ENCODE measurements at regions not wholly inside any gene's neighbourhood (a gene's known extent, or its start where the extent isn't known, plus 50 kb on each side); places are given as distances from the start of the nearest gene placed in this dataset.

DNA sequence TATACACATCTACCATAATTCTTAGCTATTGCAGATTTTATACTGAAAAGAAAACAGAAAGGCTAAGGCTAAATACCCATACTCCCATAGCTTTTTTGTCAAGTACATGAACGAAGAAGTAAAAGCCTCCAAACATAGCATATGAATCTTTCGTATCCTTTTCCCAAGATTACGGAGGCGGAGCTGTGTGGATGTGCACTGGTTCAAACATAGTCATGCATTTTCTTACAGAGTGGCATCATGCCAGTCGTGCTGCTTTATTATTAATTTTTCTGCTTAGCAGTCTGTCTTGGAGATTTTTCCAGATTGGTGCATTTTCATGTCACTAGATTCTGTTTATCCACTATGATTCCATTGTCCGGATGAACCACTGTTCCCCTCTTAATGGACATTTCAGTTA lies 118.7 kb upstream of the RUNX3 start:
- no peak for TF ChIP-seq POLR2A (IDR thresholded peaks at IDR 0.05)
- TF ChIP-seq POLR2AphosphoS5 (IDR thresholded peaks at IDR 0.05) = no peak
- TF ChIP-seq CTCF (IDR thresholded peaks at IDR 0.05 in 8 of 11, conservative IDR thresholded peaks at IDR 0.05 in 3 of 11) = no peak
- 78 to 89% (median 79%) methylated on average over 6 of the region's 6 CpGs for WGBS, 5 donors

DNA sequence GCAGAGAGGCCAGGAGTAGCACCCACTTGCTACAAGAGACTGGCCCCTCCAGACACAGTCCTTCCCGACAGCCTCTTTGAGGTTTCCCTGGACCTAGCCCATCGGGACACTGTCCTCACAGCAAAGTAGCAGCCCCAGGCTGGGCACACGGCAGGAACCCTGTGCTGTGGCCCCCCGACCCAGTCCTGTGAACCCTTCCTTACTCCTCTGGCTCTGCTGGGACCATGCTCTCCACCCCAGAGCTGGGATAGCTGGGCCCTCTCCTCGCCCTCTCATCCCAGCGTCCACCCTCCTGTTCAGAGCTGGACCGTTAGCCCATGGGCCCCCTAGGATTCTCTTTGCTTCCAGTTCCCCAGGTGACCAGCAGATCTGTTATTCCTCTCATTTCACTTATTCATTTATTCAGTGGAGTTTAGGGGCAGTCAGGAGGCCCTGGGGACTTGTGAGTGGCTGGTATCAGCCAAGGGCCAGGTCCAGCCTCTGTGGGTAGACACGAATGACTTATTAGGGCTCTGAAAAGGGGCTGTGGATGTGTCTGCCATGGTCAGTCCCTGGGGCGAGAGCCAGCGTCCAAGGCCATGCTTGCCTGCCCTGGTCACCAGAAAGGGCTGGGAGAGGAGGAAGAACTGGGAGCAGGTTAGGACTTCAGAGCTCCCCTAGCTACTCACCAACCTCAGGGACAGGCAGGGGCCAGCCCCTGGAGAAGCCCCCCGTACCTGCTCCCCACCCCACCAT lies 117.6 kb upstream of the RUNX3 start:
- TF ChIP-seq CTCF (IDR thresholded peaks at IDR 0.05 in 8 of 11, conservative IDR thresholded peaks at IDR 0.05 in 3 of 11) (no peak), POLR2A (IDR thresholded peaks at IDR 0.05) (no peak)
- Histone ChIP-seq H3K36me3 (no peaks in the 10 kb centered on the region), H3K4me3 (no peak overlapping the region), H3K4me1 (no peaks in the 10 kb centered on the region), H3K27me3 (replicated peaks in 1 of 7) (peaks cover 0 to 20% (median 0%) of the 10 kb centered on the region in 7 donors), H3K27ac (no peak overlapping the region), H3K9me3 (peaks cover 0 to 7% (median 0%) of the 10 kb centered on the region in 8 donors)
- WGBS, 5 donors = 85 to 92% (median 89%) methylated on average over 10 to 11 of the region's 11 CpGs
- intact Hi-C loops (cut with DNase I; ENCODE audit: low total_unique reads) = no loop called here
- DNase-seq = no peak

More for the DNA sequence above, 118.7 kb upstream of the RUNX3 start:
- no peak overlapping the region for H3K27ac ChIP-seq
- no peaks in the 10 kb centered on the region for H3K4me1 ChIP-seq
- intact Hi-C loops (cut with DNase I; ENCODE audit: low total_unique reads) = no loop called here
- peaks cover 0 to 25% (median 0%) of the 10 kb centered on the region in 7 donors for H3K27me3 ChIP-seq (replicated peaks in 1 of 7)
- no peaks in the 10 kb centered on the region for H3K36me3 ChIP-seq
- no peak for DNase-seq
- H3K4me3 ChIP-seq = no peak overlapping the region
- peaks cover 0 to 1% (median 0%) of the 10 kb centered on the region in 8 donors for H3K9me3 ChIP-seq

GRCh38 chr1:25046194-25046532 lies 116.1 kb upstream of the RUNX3 start:
- no peak for DNase-seq
- Histone ChIP-seq H3K27ac (no peak overlapping the region), H3K27me3 (replicated peaks in 1 of 7) (peaks cover 0 to 13% (median 0%) of the 10 kb centered on the region in 7 donors), H3K9me3 (peaks cover 0 to 7% (median 0%) of the 10 kb centered on the region in 8 donors), H3K4me3 (no peak overlapping the region), H3K4me1 (no peaks in the 10 kb centered on the region), H3K36me3 (no peaks in the 10 kb centered on the region)
- TF ChIP-seq CTCF (IDR thresholded peaks at IDR 0.05 in 8 of 11, conservative IDR thresholded peaks at IDR 0.05 in 3 of 11) (no peak), POLR2A (IDR thresholded peaks at IDR 0.05) (no peak), POLR2AphosphoS5 (IDR thresholded peaks at IDR 0.05) (no peak)
- intact Hi-C loops (cut with DNase I; ENCODE audit: low total_unique reads) = no loop called here
- WGBS, 5 donors = 44 to 81% (median 61%) methylated on average over 6 to 8 of the region's 8 CpGs

GRCh38 chr1:25045480-25046193 lies 115.6 kb upstream of the RUNX3 start:
- Histone ChIP-seq H3K4me1 (no peaks in the 10 kb centered on the region), H3K27ac (no peak overlapping the region), H3K27me3 (replicated peaks in 1 of 7) (peaks cover 0 to 18% (median 0%) of the 10 kb centered on the region in 7 donors), H3K4me3 (no peak overlapping the region), H3K36me3 (no peaks in the 10 kb centered on the region), H3K9me3 (peaks cover 0 to 7% (median 0%) of the 10 kb centered on the region in 8 donors)
- intact Hi-C loops (cut with DNase I; ENCODE audit: low total_unique reads) = no loop called here
- 73 to 98% (median 75%) methylated on average over 5 to 10 of the region's 10 CpGs for WGBS, 5 donors
- TF ChIP-seq POLR2AphosphoS5 (IDR thresholded peaks at IDR 0.05) (no peak), POLR2A (IDR thresholded peaks at IDR 0.05) (no peak), CTCF (IDR thresholded peaks at IDR 0.05 in 8 of 11, conservative IDR thresholded peaks at IDR 0.05 in 3 of 11) (no peak)
- no peak for DNase-seq

Measured in spleen (tissue), 11 donors.